ENCODE measurements at regions not wholly inside any gene's neighbourhood (a gene's known extent, or its start where the extent isn't known, plus 50 kb on each side); places are given as distances from the start of the nearest gene placed in this dataset.

GRCh38 chr9:22363421-22363887, 83.2 kb upstream of the DMRTA1 start:
- intact Hi-C loops (cut with DNase I) = no loop called here
- Histone ChIP-seq H3K9ac (ENCODE audit: low read depth in 2 of 2, low read length in 2 of 2) (no peak overlapping the region), H3K9me3 (no peaks in the 10 kb centered on the region), H3K27me3 (no peaks in the 10 kb centered on the region), H3K27ac (no peak overlapping the region), H3K36me3 (no peaks in the 10 kb centered on the region), H3K4me3 (no peak overlapping the region), H3K4me1 (no peaks in the 10 kb centered on the region)
- no peak for TF ChIP-seq CTCF (IDR thresholded peaks at IDR 0.05)
- DNase-seq = no peak

- no peak for DNase-seq
- intact Hi-C loops (cut with DNase I) = no loop called here
- Histone ChIP-seq H3K4me1 (no peaks in the 10 kb centered on the region), H3K9me3 (no peaks in the 10 kb centered on the region), H3K9ac (ENCODE audit: low read depth in 2 of 2, low read length in 2 of 2) (no peak overlapping the region), H3K4me3 (no peak overlapping the region), H3K36me3 (no peaks in the 10 kb centered on the region), H3K27me3 (no peaks in the 10 kb centered on the region), H3K27ac (no peak overlapping the region)
- no peak for TF ChIP-seq CTCF (IDR thresholded peaks at IDR 0.05)
Observed at GRCh38 chr9:22373636-22374035, 73.0 kb upstream of the DMRTA1 start.

GRCh38 chr9:22374051-22374450, 72.6 kb upstream of the DMRTA1 start:
- Histone ChIP-seq H3K9me3 (no peaks in the 10 kb centered on the region), H3K4me1 (no peaks in the 10 kb centered on the region), H3K36me3 (no peaks in the 10 kb centered on the region), H3K4me3 (no peak overlapping the region), H3K27me3 (no peaks in the 10 kb centered on the region), H3K27ac (no peak overlapping the region), H3K9ac (ENCODE audit: low read depth in 2 of 2, low read length in 2 of 2) (no peak overlapping the region)
- no peak for TF ChIP-seq CTCF (IDR thresholded peaks at IDR 0.05)
- intact Hi-C loops (cut with DNase I) = no loop called here
- DNase-seq = no peak

GRCh38 chr9:22379272-22379671, 67.4 kb upstream of the DMRTA1 start:
- no peak for TF ChIP-seq CTCF (IDR thresholded peaks at IDR 0.05)
- Histone ChIP-seq H3K36me3 (no peaks in the 10 kb centered on the region), H3K27me3 (no peaks in the 10 kb centered on the region), H3K27ac (no peak overlapping the region), H3K4me3 (no peak overlapping the region), H3K9ac (ENCODE audit: low read depth in 2 of 2, low read length in 2 of 2) (no peak overlapping the region), H3K4me1 (no peaks in the 10 kb centered on the region), H3K9me3 (no peaks in the 10 kb centered on the region)
- DNase-seq = no peak
- intact Hi-C loops (cut with DNase I) = no loop called here

- no peaks in the 10 kb centered on the region for H3K4me1 ChIP-seq
- no peak for TF ChIP-seq CTCF (IDR thresholded peaks at IDR 0.05)
- no peak overlapping the region for H3K9ac ChIP-seq (ENCODE audit: low read depth in 2 of 2, low read length in 2 of 2)
- intact Hi-C loops (cut with DNase I) = no loop called here
- no peak overlapping the region for H3K4me3 ChIP-seq
- H3K27ac ChIP-seq = no peak overlapping the region
- no peaks in the 10 kb centered on the region for H3K27me3 ChIP-seq
- no peaks in the 10 kb centered on the region for H3K9me3 ChIP-seq
- no peaks in the 10 kb centered on the region for H3K36me3 ChIP-seq
- no peak for DNase-seq
Observed at GRCh38 chr9:22381170-22381569, 65.5 kb upstream of the DMRTA1 start.

GRCh38 chr9:22382331-22382730, 64.3 kb upstream of the DMRTA1 start:
- Histone ChIP-seq H3K9ac (ENCODE audit: low read depth in 2 of 2, low read length in 2 of 2) (no peak overlapping the region), H3K4me1 (no peaks in the 10 kb centered on the region), H3K27ac (no peak overlapping the region), H3K9me3 (no peaks in the 10 kb centered on the region), H3K36me3 (no peaks in the 10 kb centered on the region), H3K4me3 (no peak overlapping the region), H3K27me3 (no peaks in the 10 kb centered on the region)
- TF ChIP-seq CTCF (IDR thresholded peaks at IDR 0.05) = no peak
- intact Hi-C loops (cut with DNase I) = no loop called here
- DNase-seq = no peak
